ENCODE measurements at regions not wholly inside any gene's neighbourhood (a gene's known extent, or its start where the extent isn't known, plus 50 kb on each side); places are given as distances from the start of the nearest gene placed in this dataset.

DNA sequence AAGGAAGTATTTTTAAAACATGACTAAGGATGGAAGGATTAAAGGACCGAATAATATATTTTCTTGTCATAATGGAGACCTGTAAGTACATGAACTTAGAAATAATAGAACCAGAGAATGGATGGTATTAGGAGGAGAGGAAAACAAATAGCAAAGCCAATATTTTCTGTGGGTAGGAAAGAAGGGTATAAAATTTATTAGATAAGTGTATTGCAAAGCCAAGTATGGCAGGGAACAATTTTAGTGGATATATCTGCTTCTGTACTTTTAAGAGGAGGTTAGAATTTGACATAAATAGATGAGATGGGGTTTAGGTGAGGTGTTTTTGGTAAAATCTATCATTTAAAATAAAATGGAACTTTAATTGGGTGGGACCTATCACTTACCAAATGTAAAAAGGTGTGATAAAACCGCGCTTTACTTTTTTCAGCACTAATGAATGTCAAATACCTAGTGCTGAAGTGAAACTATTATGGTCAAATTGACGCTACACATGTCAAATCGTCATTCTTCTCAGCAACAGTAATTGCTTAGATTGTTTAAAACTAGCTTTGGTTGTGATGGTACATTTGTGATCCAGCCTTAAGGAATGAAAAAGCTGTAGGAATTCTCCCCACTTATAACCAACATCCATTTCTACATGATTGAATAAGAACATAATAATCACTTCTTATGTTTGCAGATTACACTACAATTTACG, 78.1 kb upstream of the ZEB2 start:
- Histone ChIP-seq H3K4me1 (peaks cover 0 to 7% (median 0%) of the 10 kb centered on the region in 3 donors), H3K27me3 (no peaks in the 10 kb centered on the region), H3K27ac (no peak overlapping the region), H3K4me3 (no peak overlapping the region), H3K36me3 (no peaks in the 10 kb centered on the region), H3K9me3 (no peaks in the 10 kb centered on the region)
- 75 to 79% methylated on average over 6 of the region's 6 CpGs for WGBS, 2 donors (ENCODE audit: low coverage in 1 of 2)
- no peak for TF ChIP-seq POLR2AphosphoS5 (IDR thresholded peaks at IDR 0.05)
- no peak for TF ChIP-seq POLR2A (IDR thresholded peaks at IDR 0.05)
- TF ChIP-seq EP300 (IDR thresholded peaks at IDR 0.05), result no peak
- TF ChIP-seq, protein P1, sequence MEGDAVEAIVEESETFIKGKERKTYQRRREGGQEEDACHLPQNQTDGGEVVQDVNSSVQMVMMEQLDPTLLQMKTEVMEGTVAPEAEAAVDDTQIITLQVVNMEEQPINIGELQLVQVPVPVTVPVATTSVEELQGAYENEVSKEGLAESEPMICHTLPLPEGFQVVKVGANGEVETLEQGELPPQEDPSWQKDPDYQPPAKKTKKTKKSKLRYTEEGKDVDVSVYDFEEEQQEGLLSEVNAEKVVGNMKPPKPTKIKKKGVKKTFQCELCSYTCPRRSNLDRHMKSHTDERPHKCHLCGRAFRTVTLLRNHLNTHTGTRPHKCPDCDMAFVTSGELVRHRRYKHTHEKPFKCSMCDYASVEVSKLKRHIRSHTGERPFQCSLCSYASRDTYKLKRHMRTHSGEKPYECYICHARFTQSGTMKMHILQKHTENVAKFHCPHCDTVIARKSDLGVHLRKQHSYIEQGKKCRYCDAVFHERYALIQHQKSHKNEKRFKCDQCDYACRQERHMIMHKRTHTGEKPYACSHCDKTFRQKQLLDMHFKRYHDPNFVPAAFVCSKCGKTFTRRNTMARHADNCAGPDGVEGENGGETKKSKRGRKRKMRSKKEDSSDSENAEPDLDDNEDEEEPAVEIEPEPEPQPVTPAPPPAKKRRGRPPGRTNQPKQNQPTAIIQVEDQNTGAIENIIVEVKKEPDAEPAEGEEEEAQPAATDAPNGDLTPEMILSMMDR (IDR thresholded peaks at IDR 0.05), result no peak
- no peak for ATAC-seq

DNA sequence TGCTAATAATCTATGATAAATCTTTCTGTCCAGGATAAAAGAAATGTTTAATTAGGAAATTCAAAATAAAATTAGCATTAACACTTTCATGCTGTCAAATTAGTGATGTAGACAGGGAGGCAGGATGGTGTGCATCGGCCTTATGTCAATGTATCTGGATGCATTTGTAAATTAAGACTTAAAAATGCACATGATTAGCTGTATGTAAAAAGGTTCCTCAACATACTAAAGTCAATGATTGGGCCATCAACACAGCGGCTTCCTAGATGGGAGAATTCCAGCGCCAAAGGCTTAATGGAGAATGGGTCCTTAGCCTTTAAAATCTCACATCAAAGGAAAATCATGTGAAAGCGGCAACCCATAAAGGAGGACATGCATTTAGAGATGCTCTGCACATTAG, 77.5 kb upstream of the ZEB2 start:
- ATAC-seq, result no peak
- no peaks in the 10 kb centered on the region for H3K9me3 ChIP-seq
- H3K4me3 ChIP-seq, result no peak overlapping the region
- H3K27me3 ChIP-seq, result no peaks in the 10 kb centered on the region
- H3K36me3 ChIP-seq, result no peaks in the 10 kb centered on the region
- no peak overlapping the region for H3K27ac ChIP-seq
- 67 to 68% methylated on average over 4 of the region's 4 CpGs for WGBS, 2 donors (ENCODE audit: low coverage in 1 of 2)
- peaks cover 0 to 7% (median 0%) of the 10 kb centered on the region in 3 donors for H3K4me1 ChIP-seq
- no peak for TF ChIP-seq POLR2A (IDR thresholded peaks at IDR 0.05)
- TF ChIP-seq, protein P1 (IDR thresholded peaks at IDR 0.05), result peak in 1 of 4 experiments; percentile 4

DNA sequence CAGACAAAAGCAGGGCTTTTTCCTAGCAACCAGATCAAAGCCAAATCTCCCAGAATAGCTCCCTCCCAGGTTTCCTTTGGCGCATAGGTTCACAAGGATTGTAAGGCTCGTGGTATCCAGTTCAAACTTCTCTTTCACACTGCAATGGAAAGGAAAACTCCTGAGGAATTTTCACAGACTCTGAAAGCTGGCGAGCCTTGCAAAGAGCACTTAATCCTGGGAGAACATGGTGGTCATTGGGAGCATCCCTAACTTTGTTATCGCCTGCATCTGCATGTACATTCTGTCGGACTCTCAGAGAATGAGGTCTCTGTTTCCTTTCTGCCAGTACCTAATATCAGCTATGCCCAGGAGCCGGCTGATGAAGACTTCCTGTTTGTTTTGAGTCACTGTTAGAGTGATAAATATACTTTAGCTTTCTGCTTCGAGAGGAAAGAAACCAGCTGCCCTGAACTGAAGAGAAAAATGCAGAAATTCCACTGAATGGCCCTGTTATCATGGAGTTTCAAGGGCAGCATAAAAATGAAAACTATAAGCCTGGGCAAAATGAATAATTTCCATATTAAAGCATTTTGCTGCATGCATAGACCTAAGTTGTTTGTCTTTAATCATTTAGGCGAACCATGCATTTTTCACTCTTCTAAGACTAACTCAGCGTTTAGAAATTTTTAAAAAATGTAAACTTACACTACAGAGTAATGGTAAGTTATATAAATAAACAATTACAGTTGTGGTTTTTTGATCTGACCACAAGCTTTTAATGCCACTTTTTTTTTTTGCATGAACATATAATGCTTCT, 76.4 kb upstream of the ZEB2 start:
- H3K27me3 ChIP-seq, result no peaks in the 10 kb centered on the region
- no peak for ATAC-seq
- no peak overlapping the region for H3K27ac ChIP-seq
- H3K4me3 ChIP-seq, result no peak overlapping the region
- no peak for TF ChIP-seq EP300 (IDR thresholded peaks at IDR 0.05)
- TF ChIP-seq POLR2AphosphoS5 (IDR thresholded peaks at IDR 0.05), result no peak
- TF ChIP-seq, protein P1 (IDR thresholded peaks at IDR 0.05), result no peak
- no peak for TF ChIP-seq POLR2A (IDR thresholded peaks at IDR 0.05)
- no peaks in the 10 kb centered on the region for H3K9me3 ChIP-seq
- no peaks in the 10 kb centered on the region for H3K36me3 ChIP-seq
- WGBS, 2 donors (ENCODE audit: low coverage in 1 of 2), result 38 to 54% methylated on average over 8 to 9 of the region's 9 CpGs
- H3K4me1 ChIP-seq, result peaks cover 0 to 7% (median 0%) of the 10 kb centered on the region in 3 donors

- Histone ChIP-seq H3K4me3 (no peak overlapping the region), H3K27ac (no peak overlapping the region), H3K9me3 (no peaks in the 10 kb centered on the region), H3K4me1 (peaks cover 0 to 7% (median 0%) of the 10 kb centered on the region in 3 donors), H3K27me3 (no peaks in the 10 kb centered on the region), H3K36me3 (no peaks in the 10 kb centered on the region)
- no peak for ATAC-seq
- WGBS, 2 donors (ENCODE audit: low coverage in 1 of 2), result 80 to 90% methylated on average over 4 of the region's 4 CpGs
- no peak for TF ChIP-seq POLR2A (IDR thresholded peaks at IDR 0.05)
- no peak for TF ChIP-seq EP300 (IDR thresholded peaks at IDR 0.05)
Observed at GRCh38 chr2:144595686-144596072, 75.8 kb upstream of the ZEB2 start.

DNA sequence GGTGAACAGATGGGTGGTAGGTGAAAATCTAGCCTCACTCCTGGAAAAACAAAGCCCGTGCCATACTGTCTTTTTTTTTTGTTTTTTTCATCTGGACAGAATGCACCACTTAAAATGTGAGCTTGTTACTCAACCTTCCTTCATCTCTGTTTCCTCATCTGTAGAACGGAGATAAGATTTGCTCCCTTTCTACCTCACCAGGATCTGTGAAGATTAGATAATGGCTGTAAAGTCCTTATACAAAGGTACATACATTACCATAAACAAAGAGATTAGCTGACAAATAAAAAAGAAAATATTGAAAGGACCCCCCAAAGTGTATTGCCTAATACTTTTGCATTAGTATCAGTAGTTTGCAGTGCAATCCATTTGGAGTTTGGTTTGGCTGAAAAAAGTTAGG, 75.4 kb upstream of the ZEB2 start:
- no peak overlapping the region for H3K27ac ChIP-seq
- TF ChIP-seq EP300 (IDR thresholded peaks at IDR 0.05) (no peak), POLR2A (IDR thresholded peaks at IDR 0.05) (no peak), POLR2AphosphoS5 (IDR thresholded peaks at IDR 0.05) (no peak)
- TF ChIP-seq, protein P1 (IDR thresholded peaks at IDR 0.05), result no peak
- WGBS, 2 donors (ENCODE audit: low coverage in 1 of 2), result 78 to 92% methylated on average over 1 to 2 of the region's 2 CpGs
- H3K4me3 ChIP-seq, result no peak overlapping the region
- no peaks in the 10 kb centered on the region for H3K36me3 ChIP-seq
- ATAC-seq, result no peak
- peaks cover 0 to 7% (median 0%) of the 10 kb centered on the region in 3 donors for H3K4me1 ChIP-seq
- H3K9me3 ChIP-seq, result no peaks in the 10 kb centered on the region
- H3K27me3 ChIP-seq, result no peaks in the 10 kb centered on the region
